HEK293 (cell line): ENCODE measurements at regions not wholly inside any gene's neighbourhood (a gene's known extent, or its start where the extent isn't known, plus 50 kb on each side); places are given as distances from the start of the nearest gene placed in this dataset.
"Not testable (repeated sequence)": the region's sequence is repeated elsewhere in the genome, so short reads cannot be mapped to it uniquely, and the experiment has no call there.

ENCODE experiments used
- CTCF ChIA-PET: fragments of 350-600 bp; formaldehyde crosslinking; extraction: SDS; loops from one replicate; lab custom pipeline; 2021; ENCODE audit warnings: antibody characterized with exemption; lab: Yijun Ruan, JAX
- POLR2A ChIA-PET: fragments of 300-600 bp; formaldehyde crosslinking; extraction: SDS; loops from one replicate; lab custom pipeline; 2020; ENCODE audit warnings: antibody characterized with exemption, inconsistent platforms; lab: Yijun Ruan, JAX
- H3K27ac ChIP-seq: fragments of 200-500 bp; sonication (Bioruptor generic); 2 replicates; pipeline ENCODE4 v1.5.1; 2014; ENCODE audit warnings: low read depth, low read length, control low read depth, inconsistent platforms; ENCODE audit errors: extremely low read depth
- H3K36me3 ChIP-seq, 2 experiments: fragments of 200-500 bp in 1 of 2; sonication (Bioruptor generic) in 1 of 2; 1 replicate in 1 of 2; 2 replicates in 1 of 2; pipeline ENCODE4 v1.5.1; 2014 to 2017; ENCODE audit warnings: inconsistent platforms in 2 of 2, low read length in 2 of 2; ENCODE audit not compliant: control insufficient read depth in 2 of 2, insufficient read depth in 1 of 2
- H3K4me1 ChIP-seq: fragments of 200-500 bp; sonication (Bioruptor generic); 2 replicates; pipeline ENCODE4 v1.5.1; 2014; ENCODE audit warnings: mild to moderate bottlenecking, low read length, inconsistent platforms; ENCODE audit not compliant: control insufficient read depth, insufficient read depth
- H3K4me3 ChIP-seq: 2 replicates; pipeline ENCODE4 v1.5.1; 2011; ENCODE audit warnings: low read depth, mild to moderate bottlenecking, control low read depth, low read length, moderate library complexity
- H3K9me3 ChIP-seq: fragments of 200-500 bp; sonication (Bioruptor generic); 2 replicates; pipeline ENCODE4 v1.5.1; 2014; ENCODE audit warnings: low read depth, low read length, inconsistent platforms; ENCODE audit not compliant: control insufficient read depth, insufficient read depth
- ATF2 ChIP-seq: fragments of 450-650 bp; formaldehyde crosslinking; IDR thresholded peaks from 2 replicates; pipeline ENCODE4 v1.5.1; 2016; ENCODE audit warnings: missing biosample characterization, missing genetic modification characterization, low read depth
- KLF10 ChIP-seq: fragments of 450-650 bp; IDR thresholded peaks from 2 replicates; pipeline ENCODE4 v1.5.1; 2018; ENCODE audit warnings: missing biosample characterization, mild to moderate bottlenecking, missing genetic modification characterization
- SCRT1 ChIP-seq: fragments of 450-650 bp; formaldehyde crosslinking; IDR thresholded peaks from 2 replicates; pipeline ENCODE4 v1.5.1; 2016; ENCODE audit warnings: missing biosample characterization, missing genetic modification characterization, borderline replicate concordance
- SCRT2 ChIP-seq: fragments of 450-650 bp; formaldehyde crosslinking; IDR thresholded peaks from 2 replicates; pipeline ENCODE4 v1.5.1; 2016; ENCODE audit warnings: missing biosample characterization, missing genetic modification characterization
- ZBTB10 ChIP-seq: fragments of 450-650 bp; formaldehyde crosslinking; IDR thresholded peaks from 2 replicates; pipeline ENCODE4 v1.5.1; 2016; ENCODE audit warnings: missing biosample characterization, missing genetic modification characterization
- ZNF121 ChIP-seq: fragments of 450-650 bp; formaldehyde crosslinking; IDR thresholded peaks from 2 replicates; pipeline ENCODE4 v1.5.1; 2016; ENCODE audit warnings: missing biosample characterization, missing genetic modification characterization
- ZNF18 ChIP-seq: fragments of 450-650 bp; formaldehyde crosslinking; IDR thresholded peaks from 2 replicates; pipeline ENCODE4 v1.5.1; 2016; ENCODE audit warnings: missing biosample characterization, missing genetic modification characterization
- ZNF354C ChIP-seq: fragments of 450-650 bp; formaldehyde crosslinking; IDR thresholded peaks from 2 replicates; pipeline ENCODE4 v1.5.1; 2016; ENCODE audit warnings: missing biosample characterization, missing genetic modification characterization, low read depth, borderline replicate concordance

GRCh38 chr1:229173491-229174476 lies 97.1 kb upstream of the RAB4A start:
- H3K9me3 ChIP-seq, H3K36me3 ChIP-seq, H3K4me1 ChIP-seq, H3K27ac ChIP-seq, POLR2A ChIA-PET, H3K4me3 ChIP-seq: not testable (repeated sequence)
- TF ChIP-seq SCRT1 (peak; percentile 75), SCRT2 (tag by site-specific recombination) (peak; percentile 86)
- CTCF ChIA-PET: interaction anchor here (0.6 to 0.7 kb wide), 2 partner anchors 12 to 13 kb away, joined by 3 read pairs; no protein-coding TSS in a partner anchor

GRCh38 chr1:229175297-229175696 lies 95.6 kb upstream of the RAB4A start:
- H3K4me3 ChIP-seq, H3K4me1 ChIP-seq, POLR2A ChIA-PET, H3K27ac ChIP-seq, H3K9me3 ChIP-seq: not testable (repeated sequence)
- peak; percentile 47; the same call in 1 of the 2 replicates for TF ChIP-seq ZBTB10 (tag by site-specific recombination)
- TF ChIP-seq, all 188 proteins: peak for 1; not testable (repeated sequence) for 187
- CTCF ChIA-PET, H3K36me3 ChIP-seq: not testable (repeated sequence)

GRCh38 chr1:229176457-229176856 lies 94.5 kb upstream of the RAB4A start:
- POLR2A ChIA-PET, H3K9me3 ChIP-seq, H3K36me3 ChIP-seq, CTCF ChIA-PET, H3K4me3 ChIP-seq, H3K4me1 ChIP-seq, H3K27ac ChIP-seq: not testable (repeated sequence)

GRCh38 chr1:229180161-229180560 lies 90.8 kb upstream of the RAB4A start:
- no peak for TF ChIP-seq ZNF121 (tag by site-specific recombination)
- TF ChIP-seq ATF2 (tag by site-specific recombination): no peak
- no peak for TF ChIP-seq KLF10 (tag by site-specific recombination)
- TF ChIP-seq ZNF354C (tag by site-specific recombination): no peak
- TF ChIP-seq ZNF18 (tag by site-specific recombination): peak; percentile 97
- H3K4me1 ChIP-seq: no peaks in the 10 kb centered on the region
- POLR2A ChIA-PET: no interaction called here
- H3K27ac ChIP-seq: no peak overlapping the region
- no peak overlapping the region for H3K4me3 ChIP-seq
- H3K9me3 ChIP-seq: no peaks in the 10 kb centered on the region
- H3K36me3 ChIP-seq: no peaks in the 10 kb centered on the region
- CTCF ChIA-PET: interaction anchor here (1.1 kb wide), 1 partner anchor 14 kb away, joined by 4 read pairs; no protein-coding TSS in a partner anchor
